ENCODE measurements at regions not wholly inside any gene's neighbourhood (a gene's known extent, or its start where the extent isn't known, plus 50 kb on each side); places are given as distances from the start of the nearest gene placed in this dataset.

DNA sequence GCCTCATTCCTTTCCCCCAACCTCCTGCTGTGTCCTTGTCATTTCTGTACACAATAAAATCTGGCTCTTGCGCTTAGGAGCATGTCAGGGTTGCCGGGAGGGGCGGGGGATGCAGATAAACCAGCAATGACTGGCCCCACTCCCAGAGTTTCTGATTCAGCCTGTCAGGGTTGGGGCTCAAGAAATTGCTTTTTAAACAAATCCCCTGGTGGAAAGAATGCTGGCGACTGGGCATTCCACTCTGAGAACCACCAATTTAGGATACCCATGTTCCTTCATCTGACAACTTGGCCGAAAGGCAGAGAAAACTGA lies 376.4 kb downstream of the TCERG1L start:
- TF ChIP-seq POLR2A (IDR thresholded peaks at IDR 0.05), result no peak
- TF ChIP-seq, protein P1, sequence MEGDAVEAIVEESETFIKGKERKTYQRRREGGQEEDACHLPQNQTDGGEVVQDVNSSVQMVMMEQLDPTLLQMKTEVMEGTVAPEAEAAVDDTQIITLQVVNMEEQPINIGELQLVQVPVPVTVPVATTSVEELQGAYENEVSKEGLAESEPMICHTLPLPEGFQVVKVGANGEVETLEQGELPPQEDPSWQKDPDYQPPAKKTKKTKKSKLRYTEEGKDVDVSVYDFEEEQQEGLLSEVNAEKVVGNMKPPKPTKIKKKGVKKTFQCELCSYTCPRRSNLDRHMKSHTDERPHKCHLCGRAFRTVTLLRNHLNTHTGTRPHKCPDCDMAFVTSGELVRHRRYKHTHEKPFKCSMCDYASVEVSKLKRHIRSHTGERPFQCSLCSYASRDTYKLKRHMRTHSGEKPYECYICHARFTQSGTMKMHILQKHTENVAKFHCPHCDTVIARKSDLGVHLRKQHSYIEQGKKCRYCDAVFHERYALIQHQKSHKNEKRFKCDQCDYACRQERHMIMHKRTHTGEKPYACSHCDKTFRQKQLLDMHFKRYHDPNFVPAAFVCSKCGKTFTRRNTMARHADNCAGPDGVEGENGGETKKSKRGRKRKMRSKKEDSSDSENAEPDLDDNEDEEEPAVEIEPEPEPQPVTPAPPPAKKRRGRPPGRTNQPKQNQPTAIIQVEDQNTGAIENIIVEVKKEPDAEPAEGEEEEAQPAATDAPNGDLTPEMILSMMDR (IDR thresholded peaks at IDR 0.05), result no peak
